ENCODE measurements at regions not wholly inside any gene's neighbourhood (a gene's known extent, or its start where the extent isn't known, plus 50 kb on each side); places are given as distances from the start of the nearest gene placed in this dataset.

DNA sequence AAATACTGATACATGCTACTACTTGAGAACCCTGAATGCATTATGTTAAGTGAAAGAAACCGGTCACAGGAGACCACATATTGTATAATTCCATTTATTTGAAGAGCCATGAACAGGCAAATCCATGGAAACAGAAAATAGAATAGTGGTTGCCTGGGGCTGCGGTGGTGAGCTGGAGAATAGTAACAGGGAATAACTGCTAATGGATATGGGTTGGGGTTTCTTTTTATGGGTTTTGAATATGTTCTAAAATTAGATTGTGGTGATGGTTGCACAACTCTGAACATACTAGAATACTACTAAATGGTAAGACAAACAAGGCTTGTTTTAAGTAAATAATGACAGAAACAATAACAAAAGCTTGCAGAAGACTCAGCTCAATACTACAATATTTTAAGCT, 293.0 kb downstream of the BTG1 start:
- DNase-seq (ENCODE audit: low spot score), result no peak

DNA sequence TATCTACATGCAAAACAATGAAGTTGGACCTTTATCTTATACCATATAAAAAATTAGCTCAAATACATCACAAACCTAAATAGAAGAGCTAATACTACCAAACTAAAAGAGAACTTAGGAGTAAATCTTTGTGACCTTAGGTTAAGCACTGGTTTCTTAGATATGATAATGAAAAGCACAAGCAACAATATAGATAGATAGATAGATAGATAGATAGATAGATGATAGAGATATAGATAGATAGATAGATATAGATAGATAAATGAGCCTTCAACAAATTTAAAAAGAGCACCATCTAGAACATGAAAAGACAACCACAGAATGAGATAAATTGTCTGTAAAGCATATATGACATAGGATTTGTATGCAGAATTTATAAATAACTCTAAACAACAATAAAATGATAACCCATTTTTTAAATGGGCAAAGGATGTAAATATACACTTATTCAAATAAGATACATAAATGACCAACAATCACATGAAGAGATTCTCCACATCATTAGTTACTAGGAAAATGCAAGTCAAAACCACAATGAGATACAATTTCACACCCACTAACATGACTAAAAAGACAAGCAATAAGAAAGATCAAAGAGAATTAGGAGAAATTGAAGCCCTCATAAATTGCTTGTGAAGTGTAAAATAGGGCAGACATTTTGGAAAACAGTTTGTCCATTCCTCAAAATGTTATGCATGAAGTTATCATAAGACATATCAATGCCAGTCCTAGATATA, 293.7 kb downstream of the BTG1 start:
- DNase-seq (ENCODE audit: low spot score), result no peak

DNA sequence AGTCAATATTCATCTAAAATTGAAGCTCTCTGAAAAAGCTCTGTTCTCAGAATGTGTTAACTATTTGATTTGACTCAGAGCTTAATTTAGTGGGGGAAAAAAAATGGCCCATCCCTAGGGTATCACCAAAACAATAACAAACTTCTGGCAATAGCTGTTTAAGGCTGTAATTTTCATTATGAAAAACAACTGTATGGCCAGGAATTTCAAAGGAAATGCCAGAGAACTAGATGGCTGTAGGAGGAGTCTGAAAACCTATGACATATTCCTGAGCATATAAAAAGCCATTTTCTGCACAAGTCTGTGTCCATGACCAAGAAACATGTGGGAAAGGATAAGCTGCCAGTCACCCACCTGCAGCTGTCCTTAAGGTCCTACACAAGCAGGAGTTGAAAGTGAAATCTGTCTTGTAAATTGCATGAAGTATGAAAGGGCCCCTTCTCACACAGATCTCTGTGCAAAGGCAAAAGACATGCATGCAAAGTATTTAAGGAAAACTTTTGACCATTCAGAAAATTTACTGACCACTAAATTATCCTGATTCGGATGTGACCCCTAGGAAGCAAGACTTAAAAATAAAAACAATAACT, 299.1 kb downstream of the BTG1 start:
- no peak for DNase-seq (ENCODE audit: low spot score)

DNA sequence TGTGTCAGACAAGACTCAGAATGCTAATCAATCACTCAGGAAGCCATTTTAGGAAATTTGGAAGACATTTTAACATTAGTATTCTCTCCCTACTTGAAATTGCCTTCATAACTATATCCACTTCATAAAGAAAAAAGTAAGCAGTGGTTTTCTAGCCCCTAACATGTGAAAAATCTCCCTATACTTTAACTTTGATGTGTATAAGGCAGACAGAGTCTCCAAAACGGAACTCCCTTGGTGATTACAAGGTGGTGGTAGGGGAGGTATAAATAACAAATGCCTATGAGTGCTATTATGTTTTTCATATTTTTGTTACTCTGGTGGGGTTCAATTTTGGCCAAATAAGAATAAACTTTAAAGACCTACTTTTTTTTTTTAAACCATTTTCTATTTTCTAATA, 300.3 kb downstream of the BTG1 start:
- DNase-seq (ENCODE audit: low spot score), result no peak

DNA sequence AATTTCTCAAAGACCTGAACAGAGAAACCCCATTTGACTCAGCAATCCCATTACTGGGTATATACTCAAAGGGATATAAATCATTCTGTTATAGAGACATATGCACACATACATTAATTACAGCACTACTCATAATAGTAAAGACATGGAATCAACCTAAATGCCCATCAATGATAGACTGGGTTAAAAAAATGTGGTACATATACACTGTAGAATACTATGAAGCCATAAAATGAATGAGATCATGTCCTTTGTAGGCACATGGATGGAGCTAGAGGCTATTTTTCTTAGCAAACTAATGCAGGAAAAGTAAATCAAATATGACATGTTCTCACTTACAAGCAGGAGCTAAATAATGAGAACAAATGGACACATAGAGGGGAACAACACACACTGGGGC, 303.8 kb downstream of the BTG1 start:
- no peak for DNase-seq (ENCODE audit: low spot score)

DNA sequence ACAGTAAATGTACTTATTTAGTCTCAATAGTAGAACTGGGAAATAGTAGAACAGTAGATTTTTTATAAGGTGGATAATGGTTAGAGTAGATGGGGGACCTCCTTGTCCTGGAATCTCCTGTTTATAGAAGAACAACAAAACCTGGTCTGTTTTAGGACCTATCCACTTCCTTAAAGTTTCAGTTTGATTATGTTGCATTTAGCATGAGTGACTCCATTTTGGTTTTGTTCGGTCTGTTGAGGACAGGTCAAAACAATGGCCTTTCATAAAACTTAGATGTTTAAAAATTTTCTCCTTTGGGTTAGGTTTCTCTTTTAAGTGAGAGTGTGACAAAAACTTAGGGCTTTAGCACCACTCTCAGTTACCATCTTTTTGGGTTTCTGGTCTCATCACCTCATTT, 308.9 kb downstream of the BTG1 start:
- DNase-seq (ENCODE audit: low spot score), result no peak

DNA sequence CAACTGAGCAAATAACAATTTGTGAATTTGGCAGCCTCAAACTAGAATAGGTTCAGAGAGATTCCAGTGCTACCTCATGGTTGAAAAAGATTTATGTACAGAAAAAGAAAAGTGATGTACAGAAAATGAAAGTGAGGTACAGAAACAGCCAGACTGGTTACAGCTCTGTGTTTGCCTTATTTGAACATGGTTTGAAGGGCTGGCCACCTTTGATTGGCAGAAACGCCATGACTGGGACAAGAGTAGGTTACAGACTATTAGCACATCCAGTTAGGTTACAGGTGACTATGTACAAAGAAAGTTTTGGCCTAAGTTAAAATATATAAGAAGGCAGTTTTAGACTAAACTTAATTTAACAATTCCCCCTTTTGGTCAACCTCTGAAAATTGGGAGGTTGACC, 309.4 kb downstream of the BTG1 start:
- no peak for DNase-seq (ENCODE audit: low spot score)

DNA sequence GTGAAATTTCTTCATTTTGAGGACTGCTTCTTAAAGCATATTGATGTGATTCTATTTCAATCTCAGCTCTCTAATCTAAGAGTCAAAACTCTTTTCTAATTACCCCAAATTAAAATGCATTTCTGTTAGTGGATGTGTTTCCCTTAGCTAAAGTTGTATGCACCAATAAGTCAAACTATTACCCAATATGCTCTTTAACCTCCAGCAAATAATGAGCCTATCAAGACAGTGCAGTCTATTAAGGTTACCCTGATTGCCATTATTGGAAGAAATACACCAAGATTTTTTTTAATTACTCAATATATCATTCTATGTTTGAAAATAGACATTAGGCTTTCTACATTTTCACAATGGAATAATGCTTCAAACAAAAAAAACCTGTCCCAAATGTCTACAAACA, 310.0 kb downstream of the BTG1 start:
- DNase-seq (ENCODE audit: low spot score), result no peak

DNA sequence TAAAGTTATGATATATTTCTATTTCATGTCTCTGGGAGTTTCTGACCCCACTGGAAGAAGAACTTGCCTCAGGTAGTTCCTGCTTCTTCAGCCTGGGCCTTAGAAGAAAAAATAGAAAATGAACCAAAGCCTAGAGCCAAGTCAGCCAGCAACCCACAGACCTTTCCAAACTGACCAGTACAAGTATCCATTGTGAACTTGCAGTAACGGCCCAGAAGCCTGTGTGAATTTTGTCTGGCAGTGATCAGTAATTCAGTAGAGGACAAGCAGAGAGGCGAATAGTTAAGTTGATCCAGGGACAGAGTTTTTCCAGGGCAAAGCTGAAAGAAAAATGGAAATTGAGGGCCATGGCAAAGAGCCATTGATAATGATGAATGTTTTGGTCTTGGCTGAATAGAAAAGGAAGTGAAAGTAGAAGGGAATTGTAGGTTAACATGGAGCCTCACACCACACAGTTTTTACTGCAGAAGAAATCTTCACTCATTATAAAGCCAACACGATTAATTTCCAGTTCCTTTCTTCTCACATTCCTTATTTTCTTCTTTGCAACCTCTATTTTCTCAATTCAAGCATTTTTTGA, 311.8 kb downstream of the BTG1 start:
- DNase-seq (ENCODE audit: low spot score), result no peak

DNA sequence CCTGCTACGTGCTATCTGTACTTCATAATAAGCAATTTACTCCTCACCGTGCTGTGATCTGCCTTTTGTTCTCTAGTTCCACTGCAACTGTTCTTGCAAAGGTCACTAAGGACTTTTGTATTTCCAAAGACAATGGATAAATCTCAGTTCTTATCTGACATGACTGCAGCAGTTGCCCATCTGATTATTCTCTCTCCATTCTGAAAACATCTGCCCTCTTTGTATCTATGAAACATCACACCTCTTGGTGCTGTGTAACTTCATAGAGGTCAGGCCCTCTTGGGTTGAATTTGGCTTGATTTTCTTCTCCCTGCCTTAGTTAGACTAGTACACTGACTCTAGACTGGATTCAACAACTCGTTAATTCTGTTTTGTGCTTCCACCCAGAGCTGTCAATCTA, 319.6 kb downstream of the BTG1 start:
- DNase-seq (ENCODE audit: low spot score), result no peak

DNA sequence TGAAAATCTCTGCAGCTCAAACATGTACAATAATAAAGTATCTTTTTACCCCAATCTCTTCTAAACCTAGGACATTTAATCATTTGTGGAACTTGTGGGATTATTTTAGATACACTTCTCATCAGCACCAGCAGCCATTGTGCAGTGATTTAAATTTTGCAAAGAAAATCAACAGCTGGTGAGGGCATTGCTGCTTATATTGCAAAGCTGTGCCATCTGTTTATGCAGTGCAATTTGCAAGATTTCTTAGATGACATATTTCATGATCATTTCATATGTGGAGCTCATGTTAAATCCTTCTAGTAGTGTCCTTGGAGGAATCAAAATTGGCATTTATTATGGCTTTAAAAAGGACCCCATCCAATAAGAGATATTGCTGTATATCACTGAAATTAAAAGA, 320.7 kb downstream of the BTG1 start:
- no peak for DNase-seq (ENCODE audit: low spot score)

DNA sequence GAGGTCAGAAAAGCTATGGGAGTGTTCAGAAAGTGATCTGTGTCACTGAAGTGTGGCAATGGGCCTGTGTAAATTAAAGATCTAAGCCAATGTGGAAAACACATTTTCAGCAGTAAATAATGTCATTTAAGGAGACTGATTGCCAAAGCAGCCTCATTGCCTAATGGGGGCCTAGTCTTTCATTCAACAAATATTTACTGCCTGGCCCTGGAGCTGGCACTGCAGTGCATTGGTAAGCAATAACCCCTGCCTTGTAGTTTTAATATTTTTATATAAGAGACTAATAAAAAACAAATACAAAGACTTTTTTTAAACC, 326.6 kb downstream of the BTG1 start:
- no peak for DNase-seq (ENCODE audit: low spot score)

DNA sequence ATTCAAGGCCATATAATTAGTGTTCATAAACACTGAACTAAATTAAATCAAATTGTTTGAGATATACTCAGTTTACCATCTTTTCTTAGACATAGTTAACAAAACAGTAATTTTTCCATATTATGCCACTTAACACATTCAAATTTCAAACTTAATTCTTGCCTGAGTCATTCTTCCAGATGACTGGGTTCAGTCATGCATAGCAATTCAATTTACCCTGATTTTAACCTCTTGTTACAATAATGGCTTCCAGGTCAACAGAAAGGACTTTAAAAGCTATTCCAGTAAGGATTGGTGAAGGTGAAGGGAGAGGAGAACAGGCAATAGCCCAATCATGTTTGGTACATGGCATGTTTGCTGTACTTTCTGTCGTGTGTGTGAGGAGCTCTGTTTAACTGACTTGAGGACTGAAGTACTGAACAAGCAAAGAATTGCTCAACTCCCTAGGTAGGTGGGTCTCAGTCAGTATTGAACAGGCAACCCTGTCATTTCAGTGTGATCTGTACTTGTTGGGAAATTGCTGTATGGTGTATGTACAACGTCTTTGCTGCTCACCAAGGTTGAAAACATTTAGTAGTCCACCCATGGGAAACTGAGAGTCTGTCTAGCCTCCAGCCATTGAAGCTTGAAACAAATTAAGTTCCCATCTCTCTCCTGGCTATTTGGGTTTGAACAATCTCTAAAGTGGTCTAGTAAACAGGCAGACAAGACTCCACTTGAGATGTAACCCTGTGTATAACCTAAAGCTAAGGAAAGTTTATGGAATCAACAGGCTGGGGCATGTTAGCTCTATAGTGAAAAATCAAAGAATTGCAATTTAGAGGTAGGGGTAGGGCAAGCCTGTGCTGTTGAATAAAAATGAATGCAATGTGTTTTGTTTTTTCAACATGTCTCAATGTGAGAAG, 327.2 kb downstream of the BTG1 start:
- DNase-seq (ENCODE audit: low spot score), result no peak

DNA sequence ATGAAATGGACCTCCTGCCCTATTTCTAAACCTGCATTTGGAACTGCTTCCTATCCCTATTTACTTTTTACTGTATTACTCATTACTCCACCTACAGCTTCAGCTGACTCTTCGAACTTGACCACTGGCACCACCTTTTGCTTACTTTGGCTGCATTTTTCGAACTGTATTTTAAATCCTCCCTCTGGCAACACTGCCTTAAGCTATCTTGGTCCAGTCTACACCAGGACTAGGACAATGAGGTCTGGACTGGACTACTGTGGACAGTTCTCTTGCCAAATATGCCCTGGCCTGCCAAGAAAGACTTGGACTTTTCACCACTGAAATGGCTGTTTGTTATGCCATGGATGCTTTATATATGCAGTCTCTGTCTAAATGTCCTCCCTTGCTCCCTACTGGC, 328.1 kb downstream of the BTG1 start:
- no peak for DNase-seq (ENCODE audit: low spot score)

DNA sequence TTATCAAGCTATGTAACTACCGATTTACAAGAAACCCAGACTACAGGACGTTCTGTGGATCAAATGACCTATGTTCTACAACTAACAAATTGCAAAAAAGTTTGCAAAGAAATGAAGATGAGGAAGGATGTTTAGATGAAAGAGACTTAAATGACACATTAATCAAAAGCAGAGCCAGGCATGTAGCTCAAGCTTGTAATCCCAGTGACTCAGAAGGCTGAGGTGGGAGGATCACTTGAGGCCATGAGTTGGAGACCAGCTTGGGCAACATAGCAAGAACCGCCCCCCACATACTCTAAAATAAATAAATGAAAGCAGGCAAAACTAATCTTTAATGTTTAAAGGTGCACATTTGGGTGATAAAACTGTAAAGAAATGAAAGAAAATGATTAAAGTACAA, 331.9 kb downstream of the BTG1 start:
- DNase-seq (ENCODE audit: low spot score), result no peak

DNA sequence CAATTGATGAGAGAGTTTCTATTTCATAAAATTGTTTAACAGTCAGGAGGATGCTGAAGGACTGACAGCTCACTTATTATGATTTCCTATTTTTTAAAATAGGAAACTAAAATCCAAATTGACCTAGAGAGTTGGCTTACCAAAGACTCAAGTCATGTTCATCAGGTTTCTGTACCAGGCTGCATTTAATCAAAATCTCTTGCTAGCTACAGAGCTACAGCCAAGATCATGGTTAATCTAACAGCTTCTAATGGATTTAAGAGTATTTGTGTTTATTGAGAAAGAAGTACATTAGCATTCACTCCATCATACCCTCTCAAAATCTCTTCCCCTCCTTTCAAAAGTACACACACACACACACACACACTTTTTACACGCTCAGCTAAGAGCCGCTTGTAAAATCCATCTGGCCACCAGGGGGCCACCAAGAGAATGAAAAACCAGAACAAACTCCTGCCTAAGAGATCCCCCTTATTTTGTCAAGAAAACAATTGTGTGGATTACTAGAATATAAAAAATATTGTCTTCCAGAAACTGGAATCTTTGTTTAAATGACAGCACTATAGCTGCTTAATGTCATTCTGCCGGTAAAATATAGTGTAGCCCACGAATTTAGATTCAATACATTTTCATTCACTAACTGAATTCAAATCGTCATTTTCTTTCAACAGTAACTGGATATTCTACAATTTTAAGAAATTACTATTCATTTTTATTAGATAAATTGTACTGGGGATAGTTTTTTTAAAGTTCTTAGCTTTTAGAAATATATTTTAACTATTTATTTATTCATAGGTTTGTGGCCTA, 334.0 kb downstream of the BTG1 start:
- DNase-seq (ENCODE audit: low spot score), result peak; percentile 76

DNA sequence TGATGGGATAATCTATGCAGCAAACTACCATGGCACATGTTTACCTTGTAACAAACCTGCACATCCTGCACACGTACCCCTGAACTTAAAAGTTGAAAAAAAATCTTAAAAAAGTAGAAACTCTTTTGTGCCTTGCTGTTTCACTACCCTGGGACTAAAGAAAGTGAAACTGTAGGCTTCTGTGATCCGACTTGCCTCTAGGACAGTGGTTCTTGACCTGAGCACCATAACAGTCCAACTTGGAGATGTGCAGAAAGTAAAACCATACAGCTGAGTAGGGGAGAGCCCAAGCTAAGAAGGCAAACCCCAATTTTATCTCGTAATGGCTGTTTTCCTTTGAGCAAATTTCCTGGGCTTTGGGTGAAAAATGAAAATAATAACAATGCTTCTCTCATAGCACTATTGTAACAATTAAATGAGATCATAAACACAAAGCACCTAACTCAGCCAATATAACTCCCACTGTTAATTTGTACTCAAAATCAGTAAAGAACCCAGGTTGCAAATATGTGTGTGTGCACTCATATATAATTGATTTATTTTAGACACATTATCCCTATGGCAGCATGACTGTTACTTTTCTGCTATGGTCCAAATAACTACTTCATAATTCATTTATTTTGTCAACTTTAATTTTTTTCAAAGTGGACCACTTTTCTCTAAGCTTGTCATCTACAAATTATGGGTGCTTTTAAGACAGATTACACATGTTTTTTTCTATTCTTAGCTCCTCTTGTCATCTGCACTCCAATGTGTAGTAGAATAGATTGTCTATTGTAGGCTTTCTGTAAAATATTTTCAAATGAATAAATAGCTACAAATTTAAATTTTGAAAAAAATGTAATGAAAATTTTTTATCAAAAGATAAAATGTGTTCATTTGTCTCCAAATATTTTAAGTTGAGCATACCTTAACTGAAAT, 334.9 kb downstream of the BTG1 start:
- no peak for DNase-seq (ENCODE audit: low spot score)

DNA sequence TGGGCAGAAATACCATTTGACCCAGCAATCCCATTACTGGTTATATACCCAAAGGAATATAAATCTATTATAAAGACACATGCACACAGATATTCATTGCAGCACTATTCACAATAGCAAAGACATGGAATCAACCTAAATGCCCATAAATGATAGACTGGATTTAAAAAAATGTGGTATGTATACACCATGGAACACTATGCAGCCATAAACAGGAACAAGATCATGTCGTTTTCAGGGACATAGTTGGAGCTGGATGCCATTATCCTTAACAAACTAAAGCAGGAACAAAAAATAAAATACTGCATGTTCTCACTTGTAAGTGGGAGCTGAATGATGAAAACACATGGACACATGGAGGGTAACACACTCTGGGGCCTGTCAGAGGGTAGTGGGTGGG, 335.6 kb downstream of the BTG1 start:
- DNase-seq (ENCODE audit: low spot score), result no peak

DNA sequence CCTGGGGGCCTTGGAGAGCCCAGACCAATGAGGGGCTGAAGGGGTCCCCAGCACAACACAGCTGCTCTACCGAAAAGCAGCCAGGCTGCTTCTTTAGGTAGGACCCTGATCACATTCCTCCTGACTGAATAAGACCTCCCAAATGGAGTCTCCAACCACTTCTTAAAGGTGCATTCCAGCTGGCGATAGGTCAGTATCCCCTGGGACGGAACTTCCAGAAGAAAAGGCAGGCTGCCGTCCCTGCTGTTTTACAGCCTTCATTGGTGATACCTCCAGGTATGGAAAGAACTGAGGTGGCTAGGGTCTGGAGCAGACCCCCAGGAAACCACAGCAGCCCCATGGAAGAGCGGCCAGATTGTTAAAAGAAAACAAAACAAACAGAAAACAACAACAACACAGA, 340.6 kb downstream of the BTG1 start:
- no peak for DNase-seq (ENCODE audit: low spot score)

DNA sequence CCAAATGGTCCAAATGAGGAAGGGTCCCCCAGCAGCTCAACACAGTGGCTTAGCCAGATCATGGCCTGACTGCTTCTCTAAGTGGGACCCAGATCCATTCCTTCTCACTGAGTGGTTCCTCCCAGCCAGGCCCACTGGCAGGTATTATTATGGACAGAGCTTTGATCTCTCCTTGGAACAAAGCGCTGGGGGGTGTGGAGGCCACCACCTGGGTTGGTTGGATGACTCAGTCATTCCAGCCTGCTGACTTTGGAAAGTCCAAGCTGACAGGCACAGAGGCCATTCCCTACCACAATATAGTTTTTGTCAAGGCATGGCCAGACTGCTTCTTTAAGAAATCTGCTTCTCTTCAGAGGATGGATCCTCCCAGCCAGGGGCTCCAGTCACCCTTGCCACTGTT, 341.1 kb downstream of the BTG1 start:
- DNase-seq (ENCODE audit: low spot score), result no peak

DNA sequence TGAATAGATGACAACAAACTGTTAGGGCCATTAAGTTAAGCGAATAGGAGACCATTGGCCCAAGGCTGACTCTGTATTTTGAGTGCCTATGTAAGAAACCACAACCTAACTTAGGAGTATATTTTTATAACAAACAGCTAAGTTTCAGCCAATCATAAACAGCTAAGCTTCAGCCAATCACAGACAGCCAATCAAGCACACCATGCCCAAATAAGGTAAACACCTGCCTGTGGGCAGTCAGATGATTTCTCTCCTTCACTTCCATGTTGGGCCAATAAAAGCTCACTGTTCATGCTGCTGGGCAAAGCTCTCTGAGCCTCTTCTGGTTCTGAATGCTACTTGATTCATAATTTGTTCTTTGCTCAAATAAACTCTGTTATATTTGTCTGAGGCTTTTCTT, 344.6 kb downstream of the BTG1 start:
- DNase-seq (ENCODE audit: low spot score), result no peak

All from ecto neural progenitor cell (in vitro differentiated cells).